ENCODE measurements at regions not wholly inside any gene's neighbourhood (a gene's known extent, or its start where the extent isn't known, plus 50 kb on each side); places are given as distances from the start of the nearest gene placed in this dataset.

- DNase-seq = peak; percentile 14 to 21
Observed at GRCh38 chr2:53445383-53446070, 322.1 kb upstream of the CHAC2 start.

GRCh38 chr2:53442783-53443182, 324.8 kb upstream of the CHAC2 start:
- no peak for DNase-seq

GRCh38 chr2:53442093-53442492, 325.5 kb upstream of the CHAC2 start:
- DNase-seq = no peak

GRCh38 chr2:53438692-53439091, 328.9 kb upstream of the CHAC2 start:
- DNase-seq = no peak

GRCh38 chr2:53438100-53438499, 329.5 kb upstream of the CHAC2 start:
- no peak for DNase-seq

- DNase-seq = no peak
Observed at GRCh38 chr2:53437371-53437770, 330.2 kb upstream of the CHAC2 start.

GRCh38 chr2:53436882-53437281, 330.7 kb upstream of the CHAC2 start:
- DNase-seq = no peak

GRCh38 chr2:53435610-53436009, 332.0 kb upstream of the CHAC2 start:
- DNase-seq = no peak

- no peak for DNase-seq
Observed at GRCh38 chr2:53434466-53434865, 333.1 kb upstream of the CHAC2 start.

- no peak for DNase-seq
Observed at GRCh38 chr2:53432936-53433335, 334.7 kb upstream of the CHAC2 start.

GRCh38 chr2:53429901-53430300, 337.7 kb upstream of the CHAC2 start:
- no peak for DNase-seq

- DNase-seq = no peak
Observed at GRCh38 chr2:53424902-53425301, 342.7 kb upstream of the CHAC2 start.

GRCh38 chr2:53423465-53423864, 344.1 kb upstream of the CHAC2 start:
- DNase-seq = no peak

GRCh38 chr2:53422979-53423378, 344.6 kb upstream of the CHAC2 start:
- DNase-seq = peak; percentile 6 to 7

- no peak for DNase-seq
Observed at GRCh38 chr2:53417385-53417784, 350.2 kb upstream of the CHAC2 start.

GRCh38 chr2:53407363-53408080, 360.1 kb upstream of the CHAC2 start:
- no peak for DNase-seq

GRCh38 chr2:53403792-53404413, 363.7 kb upstream of the CHAC2 start:
- no peak for DNase-seq

- DNase-seq = no peak
Observed at GRCh38 chr2:53397085-53397484, 370.5 kb upstream of the CHAC2 start.

- DNase-seq = no peak
Observed at GRCh38 chr2:53381271-53381670, 386.3 kb upstream of the CHAC2 start.

- DNase-seq = no peak
Observed at GRCh38 chr2:53379547-53379946, 388.1 kb upstream of the CHAC2 start.

- no peak for DNase-seq
Observed at GRCh38 chr2:53378791-53379190, 388.8 kb upstream of the CHAC2 start.

GRCh38 chr2:53373126-53373525, 394.5 kb upstream of the CHAC2 start:
- no peak for DNase-seq

- DNase-seq = no peak
Observed at GRCh38 chr2:53366543-53366942, 401.1 kb upstream of the CHAC2 start.

GRCh38 chr2:53362934-53363333, 404.7 kb upstream of the CHAC2 start:
- DNase-seq = no peak
